Gastrocnemius medialis (tissue), 4 donors: ENCODE measurements at regions not wholly inside any gene's neighbourhood (a gene's known extent, or its start where the extent isn't known, plus 50 kb on each side); places are given as distances from the start of the nearest gene placed in this dataset.

ENCODE experiments used
- ATAC-seq, 2 donors: fragments of 150-250 bp; one replicate each; pipeline ENCODE4 v1.9.1; 2016
- DNase-seq, 2 donors: peaks; one replicate each; pipeline ENCODE4 v3.0.0-alpha.2; 2019
- H3K27ac ChIP-seq, 4 donors: fragments of 200-600 bp; sonication (generic); 1 replicate in 1 of 4; 2 replicates in 3 of 4; pipeline ENCODE4 v1.5.1; 2016 to 2018; ENCODE audit warnings: mild to moderate bottlenecking in 2 of 4, moderate library complexity in 1 of 4
- H3K27me3 ChIP-seq, 3 donors: fragments of 200-600 bp; sonication (generic) in 2 of 3; 1 replicate in 1 of 3; 2 replicates in 2 of 3; pipeline versions ENCODE4 v1.5.1 to v1.6.0; 2016 to 2019; ENCODE audit warnings: mild to moderate bottlenecking in 1 of 3, moderate library complexity in 1 of 3
- H3K36me3 ChIP-seq, 2 donors: fragments of 200-600 bp; sonication (generic) in 1 of 2; one replicate each; pipeline ENCODE4 v1.5.1; 2017 to 2018
- H3K4me1 ChIP-seq, 2 donors: fragments of 200-600 bp; sonication (generic) in 1 of 2; one replicate each; pipeline ENCODE4 v1.5.1; 2016 to 2017; ENCODE audit warnings: mild to moderate bottlenecking in 2 of 2
- H3K4me3 ChIP-seq, 4 donors: fragments of 200-600 bp; sonication (generic) in 3 of 4; 1 replicate in 1 of 4; 2 replicates in 3 of 4; pipeline ENCODE4 v1.5.1; 2016 to 2019; ENCODE audit warnings: mild to moderate bottlenecking in 2 of 4
- H3K9me3 ChIP-seq, 3 donors: fragments of 200-600 bp; sonication (generic) in 2 of 3; 1 replicate in 1 of 3; 2 replicates in 2 of 3; pipeline ENCODE4 v1.5.1; 2016 to 2019
- POLR2A ChIP-seq, 2 donors: fragments of 450-650 bp; IDR thresholded peaks; one replicate each; pipeline ENCODE4 v1.6.1; 2017; ENCODE audit warnings: antibody characterized with exemption in 2 of 2, mild to moderate bottlenecking in 2 of 2, moderate library complexity in 2 of 2
- in situ Hi-C, 4 donors: fragments of 200-750 bp; cut with MboI; loops; one replicate each; pipeline versions ENCODE4 v1.15.0 to v1.8.0; 2017; ENCODE audit warnings: low sequenced_read_pairs in 4 of 4
- intact Hi-C: fragments of 100-400 bp; cut with DNase I; formaldehyde crosslinking; loops from one replicate; pipeline ENCODE4 v1.15.1; 2023; ENCODE audit warnings: low total_unique reads
- TF ChIP-seq, protein P1 (sequence below), 5 experiments: fragments of 450-650 bp in 3 of 5; fragments of 200-600 bp in 2 of 5; sonication (generic) in 2 of 5; IDR thresholded peaks in 4 of 5; conservative IDR thresholded peaks in 1 of 5; 1 replicate in 4 of 5; 2 replicates in 1 of 5; pipeline ENCODE4 v1.5.1; 2016 to 2019; ENCODE audit warnings: antibody characterized with exemption in 5 of 5, mild to moderate bottlenecking in 3 of 5, moderate library complexity in 3 of 5

DNA sequence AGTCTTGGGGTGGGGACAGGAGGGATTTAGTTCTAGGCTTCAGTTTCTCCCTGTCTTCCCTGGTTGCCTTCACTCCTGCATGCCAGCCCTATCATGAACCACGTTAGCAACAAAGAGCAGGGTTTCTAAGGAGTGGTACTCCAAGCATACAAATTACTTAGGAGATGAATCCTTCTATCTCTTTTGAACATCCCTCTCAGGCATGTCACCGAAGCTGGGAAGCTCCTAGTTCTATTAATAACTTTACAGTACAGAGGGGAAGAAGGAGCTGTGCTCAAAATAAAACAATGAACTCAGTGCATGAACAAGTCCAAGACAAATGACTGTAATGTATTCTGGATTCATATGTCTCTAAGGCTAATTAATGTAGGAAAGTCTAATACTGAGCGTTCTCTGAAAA lies 450.6 kb upstream of the RASGEF1B start:
- Histone ChIP-seq H3K9me3 (no peaks in the 10 kb centered on the region), H3K4me3 (no peak overlapping the region), H3K36me3 (no peaks in the 10 kb centered on the region), H3K4me1 (peaks cover 8 to 10% of the 10 kb centered on the region in 2 donors), H3K27me3 (no peaks in the 10 kb centered on the region), H3K27ac (no peak overlapping the region)
- in situ Hi-C loops (no loop called here), intact Hi-C loops (no loop called here)
- ATAC-seq = peak in 1 of 2 donors; percentile 79
- DNase-seq = no peak
- no peak for TF ChIP-seq POLR2A (IDR thresholded peaks at IDR 0.05)
- TF ChIP-seq, protein P1, sequence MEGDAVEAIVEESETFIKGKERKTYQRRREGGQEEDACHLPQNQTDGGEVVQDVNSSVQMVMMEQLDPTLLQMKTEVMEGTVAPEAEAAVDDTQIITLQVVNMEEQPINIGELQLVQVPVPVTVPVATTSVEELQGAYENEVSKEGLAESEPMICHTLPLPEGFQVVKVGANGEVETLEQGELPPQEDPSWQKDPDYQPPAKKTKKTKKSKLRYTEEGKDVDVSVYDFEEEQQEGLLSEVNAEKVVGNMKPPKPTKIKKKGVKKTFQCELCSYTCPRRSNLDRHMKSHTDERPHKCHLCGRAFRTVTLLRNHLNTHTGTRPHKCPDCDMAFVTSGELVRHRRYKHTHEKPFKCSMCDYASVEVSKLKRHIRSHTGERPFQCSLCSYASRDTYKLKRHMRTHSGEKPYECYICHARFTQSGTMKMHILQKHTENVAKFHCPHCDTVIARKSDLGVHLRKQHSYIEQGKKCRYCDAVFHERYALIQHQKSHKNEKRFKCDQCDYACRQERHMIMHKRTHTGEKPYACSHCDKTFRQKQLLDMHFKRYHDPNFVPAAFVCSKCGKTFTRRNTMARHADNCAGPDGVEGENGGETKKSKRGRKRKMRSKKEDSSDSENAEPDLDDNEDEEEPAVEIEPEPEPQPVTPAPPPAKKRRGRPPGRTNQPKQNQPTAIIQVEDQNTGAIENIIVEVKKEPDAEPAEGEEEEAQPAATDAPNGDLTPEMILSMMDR (IDR thresholded peaks at IDR 0.05 in 4 of 5, conservative IDR thresholded peaks at IDR 0.05 in 1 of 5) = no peak

DNA sequence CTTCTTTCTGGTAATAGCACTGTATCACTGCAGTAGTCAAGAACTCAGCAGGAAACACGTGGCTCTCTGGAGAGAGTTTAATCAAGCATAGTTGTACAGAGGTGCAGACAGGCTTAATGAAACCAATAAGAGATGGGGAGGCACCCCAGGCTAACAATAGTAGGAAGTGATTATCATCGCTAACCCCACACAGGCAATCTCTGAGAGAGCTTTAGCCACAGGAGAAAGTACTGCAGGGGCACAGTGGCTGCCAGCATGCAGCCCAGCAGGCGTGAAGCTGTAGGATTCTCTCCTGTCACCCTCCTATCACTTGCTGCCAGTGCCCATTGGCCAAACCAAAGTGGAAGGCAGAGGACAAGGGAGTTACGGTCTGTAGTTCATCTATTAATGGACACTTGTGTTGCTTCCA lies 450.0 kb upstream of the RASGEF1B start:
- in situ Hi-C loops (no loop called here), intact Hi-C loops (no loop called here)
- Histone ChIP-seq H3K36me3 (no peaks in the 10 kb centered on the region), H3K4me1 (peaks cover 8 to 10% of the 10 kb centered on the region in 2 donors), H3K27ac (no peak overlapping the region), H3K4me3 (no peak overlapping the region), H3K27me3 (no peaks in the 10 kb centered on the region), H3K9me3 (no peaks in the 10 kb centered on the region)
- ATAC-seq (no peak), DNase-seq (no peak)
- TF ChIP-seq POLR2A (IDR thresholded peaks at IDR 0.05) = no peak
- TF ChIP-seq, protein P1 (IDR thresholded peaks at IDR 0.05 in 4 of 5, conservative IDR thresholded peaks at IDR 0.05 in 1 of 5) = no peak

DNA sequence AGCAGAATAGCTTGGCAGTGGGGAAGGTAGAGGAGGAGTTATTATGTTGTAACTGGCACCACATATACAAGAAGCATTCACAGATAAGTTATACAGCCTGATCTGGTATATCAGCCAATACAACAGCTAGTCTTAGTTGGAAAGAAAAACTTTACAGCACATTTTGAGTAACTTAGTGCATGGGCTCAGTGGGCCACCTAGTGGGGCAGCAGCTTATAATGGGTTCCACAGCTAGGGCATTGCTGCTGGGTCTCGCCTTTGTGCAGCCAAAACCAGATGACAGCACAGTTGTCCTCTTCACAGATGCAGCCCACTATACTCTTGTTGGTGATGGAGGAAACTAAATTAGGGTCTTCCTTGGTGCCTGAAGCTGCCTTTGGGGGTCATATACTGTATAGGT lies 448.1 kb upstream of the RASGEF1B start:
- no peak for ATAC-seq
- in situ Hi-C loops (no loop called here), intact Hi-C loops (no loop called here)
- TF ChIP-seq, protein P1 (IDR thresholded peaks at IDR 0.05 in 4 of 5, conservative IDR thresholded peaks at IDR 0.05 in 1 of 5) = no peak
- TF ChIP-seq POLR2A (IDR thresholded peaks at IDR 0.05) = no peak
- Histone ChIP-seq H3K27me3 (no peaks in the 10 kb centered on the region), H3K36me3 (no peaks in the 10 kb centered on the region), H3K9me3 (no peaks in the 10 kb centered on the region), H3K4me1 (peaks cover 8 to 10% of the 10 kb centered on the region in 2 donors), H3K27ac (no peak overlapping the region), H3K4me3 (no peak overlapping the region)
- no peak for DNase-seq

DNA sequence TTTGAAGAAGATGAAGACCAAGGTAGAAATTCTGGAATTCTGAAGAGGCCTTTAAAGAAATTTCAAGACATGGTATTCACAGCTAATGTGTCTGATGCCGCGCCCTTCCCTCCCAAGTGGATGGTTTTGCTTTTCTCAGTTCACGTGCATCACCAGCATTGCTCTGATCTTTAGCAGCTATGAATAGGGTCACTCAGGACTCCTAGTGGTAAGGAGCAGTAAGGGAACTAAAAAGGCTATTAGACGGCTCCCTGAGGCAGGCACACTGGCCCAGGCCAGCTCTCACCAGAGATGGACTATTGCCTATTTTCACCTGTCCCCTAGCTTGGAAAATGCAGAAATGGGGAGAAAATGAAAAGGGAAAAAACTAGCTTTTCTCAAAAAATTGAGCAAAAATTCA lies 447.5 kb upstream of the RASGEF1B start:
- Histone ChIP-seq H3K9me3 (no peaks in the 10 kb centered on the region), H3K4me1 (peaks cover 8 to 10% of the 10 kb centered on the region in 2 donors)
- TF ChIP-seq, protein P1 (IDR thresholded peaks at IDR 0.05 in 4 of 5, conservative IDR thresholded peaks at IDR 0.05 in 1 of 5) = no peak
- TF ChIP-seq POLR2A (IDR thresholded peaks at IDR 0.05) = no peak

DNA sequence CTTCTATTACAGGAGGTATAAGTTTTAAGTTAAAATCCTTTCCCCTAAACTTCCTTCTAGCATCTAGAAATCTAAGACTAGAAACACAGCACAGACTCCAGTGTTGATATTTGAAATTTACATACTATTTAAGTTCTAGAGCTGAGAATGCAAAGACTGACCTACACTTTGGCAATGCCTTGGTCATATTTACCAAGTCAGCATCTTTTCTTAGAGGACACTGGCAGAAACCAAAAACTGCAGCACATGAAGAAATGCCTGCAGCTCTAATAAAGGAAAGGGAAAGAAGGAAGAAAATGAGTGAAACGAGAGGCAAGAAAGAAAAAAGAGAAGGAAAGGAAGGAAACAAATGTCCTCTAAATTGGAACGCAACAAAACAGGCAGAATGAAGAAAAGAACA lies 443.7 kb upstream of the RASGEF1B start:
- Histone ChIP-seq H3K9me3 (no peaks in the 10 kb centered on the region), H3K27me3 (no peaks in the 10 kb centered on the region), H3K4me1 (no peaks in the 10 kb centered on the region), H3K27ac (no peak overlapping the region), H3K4me3 (no peak overlapping the region), H3K36me3 (no peaks in the 10 kb centered on the region)
- DNase-seq = no peak
- intact Hi-C loops = no loop called here
- ATAC-seq = no peak
- in situ Hi-C loops = no loop called here
- TF ChIP-seq, protein P1 (IDR thresholded peaks at IDR 0.05 in 4 of 5, conservative IDR thresholded peaks at IDR 0.05 in 1 of 5) = no peak
- TF ChIP-seq POLR2A (IDR thresholded peaks at IDR 0.05) = no peak

More for the DNA sequence above, 447.5 kb upstream of the RASGEF1B start:
- intact Hi-C loops (no loop called here), in situ Hi-C loops (no loop called here)
- H3K27ac ChIP-seq = no peak overlapping the region
- ATAC-seq (no peak), DNase-seq (no peak)
- no peak overlapping the region for H3K4me3 ChIP-seq
- H3K36me3 ChIP-seq = no peaks in the 10 kb centered on the region
- no peaks in the 10 kb centered on the region for H3K27me3 ChIP-seq
